GM12878 (cell line): ENCODE measurements at regions not wholly inside any gene's neighbourhood (a gene's known extent, or its start where the extent isn't known, plus 50 kb on each side); places are given as distances from the start of the nearest gene placed in this dataset.

ENCODE experiments used
- ATAC-seq: fragments of 200-7000 bp; cut with Tn5 transposase; 3 replicates; pipeline ENCODE4 v1.9.1; 2020; ENCODE audit warnings: mild to moderate bottlenecking, moderate library complexity
- BruUV-seq: library from RNA; stranded (reverse); fragments of 400-500 nt; replicated peaks from 2 replicates; lab custom pipeline; 2021; lab: Mats Ljungman, UMichigan
- CTCF ChIA-PET: fragments of 300-600 bp; sonication (Branson Sonifier 250); formaldehyde crosslinking; extraction: SDS; loops from one replicate; lab custom pipeline; 2021; ENCODE audit warnings: inconsistent platforms; lab: Yijun Ruan, JAX
- POLR2A ChIA-PET: fragments of 350-600 bp; formaldehyde crosslinking; extraction: SDS; loops from one replicate; lab custom pipeline; 2021; ENCODE audit warnings: inconsistent platforms; lab: Charles Lee
- RAD21 ChIA-PET: fragments of 300-600 bp; sonication (Branson Sonifier 250); formaldehyde crosslinking; loops from one replicate; lab custom pipeline; 2023; ENCODE audit warnings: antibody characterized with exemption; ENCODE audit not compliant: unreplicated experiment; lab: Charles Lee
- SMC1A ChIA-PET: fragments of 300-600 bp; sonication (Branson Sonifier 250); formaldehyde crosslinking; loops from one replicate; lab custom pipeline; 2023; ENCODE audit not compliant: unreplicated experiment, uncharacterized antibody; lab: Charles Lee
- DNase-seq: peaks from one replicate; pipeline ENCODE4 v3.0.0-alpha.2; 2011; ENCODE audit warnings: low read depth, low spot score
- FAIRE-seq: peaks from 3 replicates; lab custom pipeline; 2011; peaks lifted over from hg19 to GRCh38; lab: Jason Lieb, UNC
- H2AFZ ChIP-seq: 2 replicates; pipeline ENCODE4 v1.6.0; 2011; ENCODE audit warnings: low read depth, low read length, control low read depth; ENCODE audit not compliant: control insufficient read depth
- H3K27ac ChIP-seq: 2 replicates; pipeline ENCODE4 v1.5.1; 2011; ENCODE audit warnings: control low read depth; ENCODE audit not compliant: control insufficient read depth, insufficient read depth
- H3K27me3 ChIP-seq, 2 experiments: replicated peaks in 1 of 2; 2 replicates each; pipeline versions ENCODE4 v1.6.0 to v1.6.1; 2011; ENCODE audit warnings: low read length in 1 of 2; ENCODE audit not compliant: control insufficient read depth in 2 of 2, insufficient read depth in 2 of 2
- H3K36me3 ChIP-seq, 2 experiments: 2 replicates each; pipeline ENCODE4 v1.5.1; 2011; ENCODE audit warnings: low read length in 1 of 2; ENCODE audit not compliant: control insufficient read depth in 2 of 2, insufficient read depth in 2 of 2
- H3K4me1 ChIP-seq: 2 replicates; pipeline ENCODE4 v1.6.1; 2011; ENCODE audit warnings: mild to moderate bottlenecking, low read length, moderate library complexity, mixed read lengths; ENCODE audit not compliant: control insufficient read depth, insufficient read depth
- H3K4me2 ChIP-seq: 2 replicates; pipeline ENCODE4 v1.6.0; 2011; ENCODE audit warnings: control low read depth; ENCODE audit not compliant: control insufficient read depth, insufficient read depth
- H3K4me3 ChIP-seq: fragments of 200-600 bp; sonication (generic); 2 replicates; pipeline ENCODE4 v1.5.1; 2016
- H3K79me2 ChIP-seq: 2 replicates; pipeline ENCODE4 v1.6.0; 2011; ENCODE audit warnings: low read length; ENCODE audit not compliant: control insufficient read depth, insufficient read depth
- H3K9ac ChIP-seq: 2 replicates; pipeline ENCODE4 v1.8.0; 2011; ENCODE audit warnings: low read length, control low read depth, mixed read lengths; ENCODE audit not compliant: control insufficient read depth, insufficient read depth
- H3K9me3 ChIP-seq: replicated peaks from 3 replicates; pipeline ENCODE4 v1.5.1; 2011; ENCODE audit warnings: mild to moderate bottlenecking, low read length; ENCODE audit not compliant: control insufficient read depth, insufficient read depth
- H4K20me1 ChIP-seq: 2 replicates; pipeline ENCODE4 v1.6.0; 2011; ENCODE audit not compliant: control insufficient read depth, insufficient read depth
- GABPA ChIP-seq: IDR thresholded peaks from 2 replicates; pipeline ENCODE4 v1.6.1; 2014; ENCODE audit warnings: antibody characterized with exemption, low read depth, mild to moderate bottlenecking, inconsistent platforms
- HDAC2 ChIP-seq: fragments of 200-600 bp; sonication (generic); IDR thresholded peaks from 2 replicates; pipeline ENCODE4 v1.6.1; 2017
- IKZF1 ChIP-seq: fragments of 450-650 bp; conservative IDR thresholded peaks from 2 replicates; pipeline ENCODE4 v1.6.1; 2017; ENCODE audit warnings: antibody characterized with exemption, mild to moderate bottlenecking
- IKZF2 ChIP-seq, 2 experiments: fragments of 450-650 bp; IDR thresholded peaks; 2 replicates each; pipeline ENCODE4 v1.6.1; 2017; ENCODE audit warnings: mild to moderate bottlenecking in 2 of 2, moderate library complexity in 2 of 2
- IRF4 ChIP-seq: IDR thresholded peaks from 2 replicates; pipeline ENCODE4 v1.6.1; 2011; ENCODE audit warnings: low read depth, low read length
- JUND ChIP-seq: IDR thresholded peaks from 2 replicates; pipeline ENCODE4 v1.6.1; 2012; ENCODE audit warnings: low read depth, mild to moderate bottlenecking, low read length, improper control_type of control experiment, moderate library complexity
- NBN ChIP-seq: fragments of 450-650 bp; IDR thresholded peaks from 2 replicates; pipeline ENCODE4 v1.6.1; 2016
- NFYB ChIP-seq: IDR thresholded peaks from 2 replicates; pipeline ENCODE4 v1.6.1; 2011; ENCODE audit warnings: low read depth, mild to moderate bottlenecking, low read length, improper control_type of control experiment, moderate library complexity; ENCODE audit not compliant: insufficient read depth
- RBBP5 ChIP-seq: fragments of 200-600 bp; sonication (generic); conservative IDR thresholded peaks from 2 replicates; pipeline ENCODE4 v1.6.1; 2016
- RUNX3 ChIP-seq: IDR thresholded peaks from 2 replicates; pipeline ENCODE4 v1.6.1; 2012; ENCODE audit warnings: low read length, inconsistent platforms
- STAT3 ChIP-seq: IDR thresholded peaks from 2 replicates; pipeline ENCODE4 v1.6.1; 2011; ENCODE audit warnings: low read depth, low read length, improper control_type of control experiment
- TAF1 ChIP-seq: IDR thresholded peaks from 2 replicates; pipeline ENCODE4 v1.6.1; 2011; ENCODE audit warnings: mild to moderate bottlenecking, low read depth, low read length, borderline replicate concordance
- ZNF217 ChIP-seq: fragments of 450-650 bp; IDR thresholded peaks from 2 replicates; pipeline ENCODE4 v1.6.1; 2017; ENCODE audit warnings: antibody characterized with exemption, mild to moderate bottlenecking
- WGBS: methylation state at CpG from one replicate; pipeline ENCODE4 v1.1.6; 2016; ENCODE audit warnings: low lambda C conversion rate; ENCODE audit not compliant: insufficient replicate concordance, insufficient coverage; ENCODE audit errors: missing lambda C conversion rate; 5-methylcytosine and 5-hydroxymethylcytosine counted together
- in situ Hi-C: fragments of 300-500 bp; cut with MboI; formaldehyde crosslinking; loops from 9 replicates; pipeline ENCODE4 v1.14.3; 2018; ENCODE audit warnings: mixed read lengths
- intact Hi-C: fragments of 100-400 bp; cut with micrococcal nuclease; formaldehyde crosslinking; loops from one replicate; pipeline ENCODE4 v1.14.2; 2022; ENCODE audit not compliant: unreplicated experiment
- TF ChIP-seq, protein P1 (sequence below): IDR thresholded peaks from 2 replicates; pipeline ENCODE4 v1.6.1; 2011; ENCODE audit warnings: mild to moderate bottlenecking, low read depth, low read length, moderate library complexity; ENCODE audit not compliant: insufficient replicate concordance

DNA sequence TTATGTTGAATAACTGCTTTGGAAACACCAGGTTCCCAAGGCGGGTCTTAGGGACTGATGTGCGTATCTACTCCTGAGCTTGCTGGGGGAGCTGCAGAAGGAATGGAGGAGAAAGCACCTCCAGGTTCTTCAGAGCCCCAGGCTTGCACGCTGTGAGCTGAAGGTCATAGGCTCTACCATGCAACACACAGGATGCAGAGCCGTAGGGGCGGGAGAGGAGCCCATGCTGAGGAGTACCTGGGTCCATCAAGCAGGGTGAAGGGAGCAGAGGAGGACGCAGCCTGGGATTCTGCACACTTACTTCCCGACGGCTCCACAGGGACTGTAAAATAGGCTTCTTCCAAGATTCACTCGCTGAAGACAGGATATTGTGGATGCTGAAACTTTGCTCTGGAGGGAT is 426.5 kb upstream of the FRG1 start:
- H3K4me2 ChIP-seq, result no peak overlapping the region
- ChIA-PET RAD21 (no interaction called here), POLR2A (no interaction called here), SMC1A (no interaction called here), CTCF (no interaction called here)
- no TSS peak for BruUV-seq
- no peak overlapping the region for H3K27ac ChIP-seq
- H3K4me3 ChIP-seq, result no peak overlapping the region
- H3K36me3 ChIP-seq, result no peaks in the 10 kb centered on the region
- ATAC-seq (no peak), DNase-seq (no peak), FAIRE-seq (no peak)
- intact Hi-C loops, result no loop called here
- no peaks in the 10 kb centered on the region for H4K20me1 ChIP-seq
- no peak overlapping the region for H3K9ac ChIP-seq
- H3K9me3 ChIP-seq, result no peaks in the 10 kb centered on the region; the same call in 2 of the 3 replicates
- no peak for TF ChIP-seq JUND
- no peak for TF ChIP-seq ZNF217
- TF ChIP-seq, protein P1, sequence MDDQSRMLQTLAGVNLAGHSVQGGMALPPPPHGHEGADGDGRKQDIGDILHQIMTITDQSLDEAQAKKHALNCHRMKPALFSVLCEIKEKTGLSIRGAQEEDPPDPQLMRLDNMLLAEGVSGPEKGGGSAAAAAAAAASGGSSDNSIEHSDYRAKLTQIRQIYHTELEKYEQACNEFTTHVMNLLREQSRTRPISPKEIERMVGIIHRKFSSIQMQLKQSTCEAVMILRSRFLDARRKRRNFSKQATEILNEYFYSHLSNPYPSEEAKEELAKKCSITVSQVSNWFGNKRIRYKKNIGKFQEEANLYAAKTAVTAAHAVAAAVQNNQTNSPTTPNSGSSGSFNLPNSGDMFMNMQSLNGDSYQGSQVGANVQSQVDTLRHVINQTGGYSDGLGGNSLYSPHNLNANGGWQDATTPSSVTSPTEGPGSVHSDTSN, result no peak
- WGBS, result 32% methylated on average over 9 of the region's 9 CpGs
- H3K27me3 ChIP-seq, result no peaks in the 10 kb centered on the region
- in situ Hi-C loops, result no loop called here
- H2AFZ ChIP-seq, result no peak overlapping the region
- no peaks in the 10 kb centered on the region for H3K79me2 ChIP-seq
- no peaks in the 10 kb centered on the region for H3K4me1 ChIP-seq

DNA sequence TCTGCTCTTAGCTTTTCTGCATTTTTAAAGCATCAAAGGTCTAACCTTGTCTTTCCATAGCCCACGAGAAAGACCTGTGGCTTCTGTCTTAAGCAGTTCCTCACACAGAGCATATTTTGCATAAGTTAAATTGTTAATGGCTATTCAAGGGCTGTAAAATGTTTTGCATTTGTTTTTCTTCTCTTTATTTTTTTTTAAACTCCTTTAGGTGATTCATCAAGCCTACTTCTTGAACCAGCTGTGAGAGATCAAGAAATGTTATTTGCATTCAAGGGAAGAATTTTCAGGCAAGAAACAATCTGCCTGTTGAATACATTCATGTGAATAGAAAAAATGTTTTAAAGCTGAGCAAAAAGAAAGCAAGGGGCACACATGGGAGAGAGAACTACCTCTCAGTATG is 423.8 kb upstream of the FRG1 start:
- whole genome bisulfite sequencing, result 0% methylated on average over 1 of the region's 1 CpG
- SMC1A ChIA-PET, result no interaction called here
- in situ Hi-C loops, result no loop called here
- TF ChIP-seq IKZF2 (IDR thresholded peaks at IDR 0.05), result no peak
- TF ChIP-seq TAF1, result no peak
- no peak for TF ChIP-seq HDAC2
- TF ChIP-seq NBN, result no peak
- TF ChIP-seq GABPA, result no peak
- TF ChIP-seq NFYB, result no peak
- TF ChIP-seq IKZF1, result no peak
- TF ChIP-seq RUNX3, result no peak
- TF ChIP-seq STAT3, result no peak
- no peak for TF ChIP-seq IRF4
- no peak for TF ChIP-seq RBBP5
- TF ChIP-seq, all 136 proteins: peak for 0
- ChIA-PET RAD21 (no interaction called here), POLR2A (no interaction called here), CTCF (no interaction called here)
- no peak for ATAC-seq
- no peak for FAIRE-seq
- no peaks in the 10 kb centered on the region for H4K20me1 ChIP-seq
- no peaks in the 10 kb centered on the region; the same call in 2 of the 3 replicates for H3K9me3 ChIP-seq
- H3K9ac ChIP-seq, result no peak overlapping the region
- H2AFZ ChIP-seq, result no peak overlapping the region
- no peaks in the 10 kb centered on the region for H3K4me1 ChIP-seq
- H3K4me2 ChIP-seq, result no peak overlapping the region
- no peaks in the 10 kb centered on the region for H3K36me3 ChIP-seq
- no peak overlapping the region for H3K4me3 ChIP-seq
- no peak for DNase-seq
- H3K79me2 ChIP-seq, result no peaks in the 10 kb centered on the region
- H3K27me3 ChIP-seq, result no peaks in the 10 kb centered on the region
- no peak overlapping the region for H3K27ac ChIP-seq
- intact Hi-C loops, result no loop called here
- no TSS peak for BruUV-seq
